SH-SY5Y (cell line): ENCODE measurements at regions not wholly inside any gene's neighbourhood (a gene's known extent, or its start where the extent isn't known, plus 50 kb on each side); places are given as distances from the start of the nearest gene placed in this dataset.

Source experiments
- GATA2 ChIP-seq: IDR thresholded peaks from 2 replicates; pipeline ENCODE4 v1.6.1; 2011; ENCODE audit warnings: mild to moderate bottlenecking, low read depth, low read length
- GATA3 ChIP-seq: IDR thresholded peaks from 2 replicates; pipeline ENCODE4 v1.6.1; 2011; ENCODE audit warnings: low read depth, mild to moderate bottlenecking, low read length, moderate library complexity

GRCh38 chr11:42646959-42647358, 664.8 kb upstream of the API5 start:
- TF ChIP-seq GATA3 (no peak), GATA2 (no peak)
